ENCODE measurements at regions not wholly inside any gene's neighbourhood (a gene's known extent, or its start where the extent isn't known, plus 50 kb on each side); places are given as distances from the start of the nearest gene placed in this dataset.

- H3K4me2 ChIP-seq (replicated peaks; ENCODE audit: extremely low read depth, low read length, poor library complexity, severe bottlenecking), result no peak overlapping the region
- H2AFZ ChIP-seq (ENCODE audit: insufficient read depth, low read depth, low read length, poor library complexity, severe bottlenecking), result no peak overlapping the region
- intact Hi-C loops (cut with micrococcal nuclease), result no loop called here
- no peaks in the 10 kb centered on the region for H3K36me3 ChIP-seq (replicated peaks in 1 of 2; ENCODE audit: control insufficient read depth in 1 of 2, insufficient read depth in 2 of 2, low read length in 2 of 2)
- Mint-ChIP-seq H3K27me3 (ENCODE audit: low read depth in 3 of 3) (no peaks in the 10 kb centered on the region), H3K27ac (no peak overlapping the region), H3K9me3 (peaks cover 3 to 20% (median 14%) of the 10 kb centered on the region in 7 donors), H3K4me1 (no peaks in the 10 kb centered on the region), H3K4me3 (no peak overlapping the region), H3K36me3 (no peaks in the 10 kb centered on the region)
- no peak for TF ChIP-seq CTCF (IDR thresholded peaks at IDR 0.05)
- no peaks in the 10 kb centered on the region for H3K79me2 ChIP-seq (ENCODE audit: insufficient read depth, low read length)
- no peak overlapping the region for H3K9ac ChIP-seq (ENCODE audit: insufficient read depth, low read length, poor library complexity, severe bottlenecking)
- H3K27ac ChIP-seq (ENCODE audit: low read depth in 1 of 2, low read length in 2 of 2), result no peak overlapping the region
- H3K27me3 ChIP-seq (ENCODE audit: control insufficient read depth in 2 of 2, insufficient read depth in 2 of 2, low read length in 2 of 2), result no peaks in the 10 kb centered on the region
- DNase-seq, result no peak
- H3K9me3 ChIP-seq (replicated peaks in 1 of 2; ENCODE audit: control insufficient read depth in 1 of 2, insufficient read depth in 1 of 2, low read length in 2 of 2), result peaks cover 22 to 28% of the 10 kb centered on the region in 2 donors
- no peaks in the 10 kb centered on the region for H4K20me1 ChIP-seq (ENCODE audit: insufficient read depth, low read length)
- H3K4me3 ChIP-seq (replicated peaks in 1 of 3; ENCODE audit: low read depth in 2 of 3, low read length in 3 of 3), result no peak overlapping the region
- no CpG with 5 or more reads among the region's 1 CpG for WGBS (ENCODE audit: insufficient coverage)
- no peaks in the 10 kb centered on the region for H3K4me1 ChIP-seq (ENCODE audit: control insufficient read depth in 1 of 2, insufficient read depth in 2 of 2, low read length in 2 of 2)
Observed at GRCh38 chr1:73331726-73332125, 866.2 kb downstream of the LRRIQ3 start.

- no peaks in the 10 kb centered on the region for H3K79me2 ChIP-seq (ENCODE audit: insufficient read depth, low read length)
- no peaks in the 10 kb centered on the region for H3K4me1 ChIP-seq (ENCODE audit: control insufficient read depth in 1 of 2, insufficient read depth in 2 of 2, low read length in 2 of 2)
- 92% methylated on average over 3 of the region's 3 CpGs for WGBS (ENCODE audit: insufficient coverage)
- no peak overlapping the region for H2AFZ ChIP-seq (ENCODE audit: insufficient read depth, low read depth, low read length, poor library complexity, severe bottlenecking)
- intact Hi-C loops (cut with micrococcal nuclease), result no loop called here
- no peaks in the 10 kb centered on the region for H3K36me3 ChIP-seq (replicated peaks in 1 of 2; ENCODE audit: control insufficient read depth in 1 of 2, insufficient read depth in 2 of 2, low read length in 2 of 2)
- H3K9ac ChIP-seq (ENCODE audit: insufficient read depth, low read length, poor library complexity, severe bottlenecking), result no peak overlapping the region
- no peak overlapping the region for H3K4me3 Mint-ChIP-seq
- no peak overlapping the region for H3K4me2 ChIP-seq (replicated peaks; ENCODE audit: extremely low read depth, low read length, poor library complexity, severe bottlenecking)
- TF ChIP-seq CTCF (IDR thresholded peaks at IDR 0.05), result no peak
- H3K9me3 ChIP-seq (replicated peaks in 1 of 2; ENCODE audit: control insufficient read depth in 1 of 2, insufficient read depth in 1 of 2, low read length in 2 of 2), result peaks cover 25 to 27% of the 10 kb centered on the region in 2 donors
- no peaks in the 10 kb centered on the region for H4K20me1 ChIP-seq (ENCODE audit: insufficient read depth, low read length)
- H3K27me3 Mint-ChIP-seq (ENCODE audit: low read depth in 3 of 3), result no peaks in the 10 kb centered on the region
- no peaks in the 10 kb centered on the region for H3K27me3 ChIP-seq (ENCODE audit: control insufficient read depth in 2 of 2, insufficient read depth in 2 of 2, low read length in 2 of 2)
- no peaks in the 10 kb centered on the region for H3K4me1 Mint-ChIP-seq
- H3K27ac ChIP-seq (ENCODE audit: low read depth in 1 of 2, low read length in 2 of 2), result no peak overlapping the region
- H3K4me3 ChIP-seq (replicated peaks in 1 of 3; ENCODE audit: low read depth in 2 of 3, low read length in 3 of 3), result no peak overlapping the region
- no peak overlapping the region for H3K27ac Mint-ChIP-seq
- H3K9me3 Mint-ChIP-seq, result peaks cover 7 to 24% (median 14%) of the 10 kb centered on the region in 7 donors
- H3K36me3 Mint-ChIP-seq, result no peaks in the 10 kb centered on the region
- no peak for DNase-seq
Observed at GRCh38 chr1:73327998-73328397, 870.0 kb downstream of the LRRIQ3 start.
